H1 (cell line): ENCODE measurements at regions not wholly inside any gene's neighbourhood (a gene's known extent, or its start where the extent isn't known, plus 50 kb on each side); places are given as distances from the start of the nearest gene placed in this dataset.

Source experiments
- CTCF ChIA-PET: fragments of 300-600 bp; sonication (Branson Sonifier 250); formaldehyde crosslinking; loops from one replicate; lab custom pipeline; 2021; ENCODE audit not compliant: partially characterized antibody; lab: Charles Lee
- POLR2A ChIA-PET: fragments of 300-600 bp; sonication (Branson Sonifier 250); formaldehyde crosslinking; loops from one replicate; lab custom pipeline; 2021; ENCODE audit warnings: inconsistent platforms; ENCODE audit not compliant: partially characterized antibody; lab: Charles Lee
- DNase-seq, 2 experiments: peaks; one replicate each; pipeline versions ENCODE4 v3.0.0 to v3.0.0-alpha.2; 2010 to 2022; ENCODE audit warnings: low spot score in 2 of 2, low read depth in 1 of 2, mixed read lengths in 1 of 2
- FAIRE-seq: peaks from 2 replicates; lab custom pipeline; 2011; peaks lifted over from hg19 to GRCh38; lab: Jason Lieb, UNC
- H2AFZ ChIP-seq: 2 replicates; pipeline ENCODE4 v1.8.1; 2012; ENCODE audit warnings: low read length, inconsistent platforms
- H2AK5ac ChIP-seq: 2 replicates; pipeline ENCODE4 v1.6.1; 2013; ENCODE audit warnings: low read depth, low read length
- H2BK120ac ChIP-seq: replicated peaks from 2 replicates; pipeline ENCODE3; 2013; ENCODE audit warnings: low read depth, low read length, inconsistent platforms
- H2BK12ac ChIP-seq: 2 replicates; pipeline ENCODE4 v1.6.1; 2013; ENCODE audit warnings: low read depth, low read length
- H2BK15ac ChIP-seq: 2 replicates; pipeline ENCODE4 v1.6.1; 2013; ENCODE audit warnings: low read length
- H2BK20ac ChIP-seq: 2 replicates; pipeline ENCODE4 v1.6.1; 2013; ENCODE audit warnings: low read length
- H2BK5ac ChIP-seq: 2 replicates; pipeline ENCODE4 v1.6.1; 2013; ENCODE audit warnings: low read depth, low read length
- H3K14ac ChIP-seq: 2 replicates; pipeline ENCODE4 v1.6.1; 2013; ENCODE audit warnings: inconsistent platforms; ENCODE audit not compliant: insufficient read length
- H3K18ac ChIP-seq: 2 replicates; pipeline ENCODE4 v1.6.1; 2013; ENCODE audit warnings: low read length; ENCODE audit errors: extremely low read depth
- H3K23ac ChIP-seq: 2 replicates; pipeline ENCODE4 v1.6.1; 2013; ENCODE audit warnings: inconsistent platforms; ENCODE audit not compliant: insufficient read length
- H3K23me2 ChIP-seq: 2 replicates; pipeline ENCODE4 v1.6.1; 2013; ENCODE audit warnings: low read depth, low read length
- H3K27ac ChIP-seq: 2 replicates; pipeline ENCODE4 v1.6.1; 2011; ENCODE audit warnings: low read depth, low read length, inconsistent platforms
- H3K27me3 ChIP-seq, 4 experiments: replicated peaks in 1 of 4; 1 replicate in 1 of 4; 2 replicates in 3 of 4; pipeline versions ENCODE4 v1.6.1 to v1.8.1; 2011 to 2013; ENCODE audit warnings: low read length in 3 of 4, mild to moderate bottlenecking in 3 of 4, inconsistent platforms in 2 of 4, mixed read lengths in 2 of 4, moderate library complexity in 1 of 4; ENCODE audit not compliant: control insufficient read depth in 3 of 4, insufficient read depth in 3 of 4; ENCODE audit errors: extremely low read depth in 1 of 4
- H3K36me3 ChIP-seq, 4 experiments: 2 replicates each; pipeline versions ENCODE4 v1.6.1 to v1.8.1; 2011 to 2013; ENCODE audit warnings: mild to moderate bottlenecking in 4 of 4, low read length in 3 of 4, moderate library complexity in 2 of 4, control low read depth in 1 of 4, inconsistent platforms in 1 of 4; ENCODE audit not compliant: insufficient read depth in 4 of 4, control insufficient read depth in 2 of 4
- H3K4ac ChIP-seq: replicated peaks from 2 replicates; pipeline ENCODE3; 2013; ENCODE audit warnings: low read length, low read depth, mixed read lengths, inconsistent platforms; ENCODE audit not compliant: insufficient read length
- H3K4me1 ChIP-seq, 4 experiments: replicated peaks in 1 of 4; 1 replicate in 1 of 4; 2 replicates in 3 of 4; pipeline versions ENCODE4 v1.6.1 to v1.8.1; 2011 to 2013; ENCODE audit warnings: low read length in 3 of 4, inconsistent platforms in 2 of 4, mixed read lengths in 1 of 4; ENCODE audit not compliant: insufficient read depth in 4 of 4, control insufficient read depth in 3 of 4
- H3K4me2 ChIP-seq, 2 experiments: 2 replicates each; pipeline versions ENCODE4 v1.6.1 to v1.8.1; 2011 to 2013; ENCODE audit warnings: low read depth in 2 of 2, low read length in 2 of 2, control low read depth in 1 of 2, inconsistent platforms in 1 of 2, mild to moderate bottlenecking in 1 of 2; ENCODE audit not compliant: insufficient read depth in 1 of 2
- H3K4me3 ChIP-seq, 4 experiments: fragments of 200-600, 300-600 bp in 1 of 4; sonication (generic), shearing (Covaris generic), sonication (Bioruptor Twin) in 1 of 4; 2 replicates each; pipeline versions ENCODE4 v1.5.1 to v1.8.1; 2011 to 2016; ENCODE audit warnings: low read length in 4 of 4, low read depth in 3 of 4, control low read depth in 2 of 4, inconsistent platforms in 2 of 4, mild to moderate bottlenecking in 2 of 4, mixed read lengths in 1 of 4, moderate library complexity in 1 of 4; ENCODE audit not compliant: insufficient read depth in 2 of 4; ENCODE audit errors: extremely low read depth in 1 of 4
- H3K56ac ChIP-seq: replicated peaks from 2 replicates; pipeline ENCODE3; 2013; ENCODE audit warnings: low read depth, mild to moderate bottlenecking, mixed read lengths, low read length, inconsistent platforms; ENCODE audit not compliant: insufficient read length
- H3K79me1 ChIP-seq: 2 replicates; pipeline ENCODE4 v1.6.1; 2013; ENCODE audit warnings: low read depth, low read length, control low read depth
- H3K79me2 ChIP-seq, 2 experiments: 2 replicates each; pipeline versions ENCODE4 v1.6.1 to v1.8.1; 2012 to 2013; ENCODE audit warnings: low read length in 2 of 2, mild to moderate bottlenecking in 2 of 2, inconsistent platforms in 1 of 2; ENCODE audit not compliant: insufficient read depth in 2 of 2, control insufficient read depth in 1 of 2
- H3K9ac ChIP-seq, 4 experiments: replicated peaks in 1 of 4; 1 replicate in 1 of 4; 2 replicates in 3 of 4; pipeline versions ENCODE4 v1.6.1 to v1.8.1; 2011 to 2013; ENCODE audit warnings: low read depth in 3 of 4, low read length in 3 of 4, control low read depth in 2 of 4, mild to moderate bottlenecking in 2 of 4, moderate library complexity in 2 of 4, inconsistent platforms in 1 of 4; ENCODE audit errors: extremely low read depth in 1 of 4
- H3K9me3 ChIP-seq, 2 experiments: 2 replicates each; pipeline versions ENCODE4 v1.6.1 to v1.8.1; 2012 to 2013; ENCODE audit warnings: mild to moderate bottlenecking in 2 of 2, moderate library complexity in 2 of 2, control low read depth in 1 of 2, inconsistent platforms in 1 of 2, low read depth in 1 of 2, low read length in 1 of 2, mixed read lengths in 1 of 2; ENCODE audit not compliant: insufficient read depth in 2 of 2
- H4K20me1 ChIP-seq, 2 experiments: replicated peaks in 1 of 2; 2 replicates each; pipeline versions ENCODE3 to v1.8.1; 2011 to 2013; ENCODE audit warnings: inconsistent platforms in 2 of 2, low read length in 2 of 2, mild to moderate bottlenecking in 1 of 2; ENCODE audit not compliant: insufficient read depth in 2 of 2, control insufficient read depth in 1 of 2
- H4K5ac ChIP-seq: 2 replicates; pipeline ENCODE4 v1.6.1; 2013; ENCODE audit warnings: low read length, low read depth, mixed read lengths, inconsistent platforms; ENCODE audit not compliant: insufficient read length
- H4K8ac ChIP-seq: 2 replicates; pipeline ENCODE4 v1.8.0; 2013; ENCODE audit warnings: mild to moderate bottlenecking, moderate library complexity, low read length, inconsistent platforms; ENCODE audit not compliant: insufficient read depth; ENCODE audit errors: extremely low read depth
- H4K91ac ChIP-seq: replicated peaks from 2 replicates; pipeline ENCODE3; 2013; ENCODE audit warnings: low read length, mixed read lengths, inconsistent platforms; ENCODE audit not compliant: insufficient read length
- BRCA1 ChIP-seq: IDR thresholded peaks from 2 replicates; pipeline ENCODE4 v1.6.1; 2012; ENCODE audit warnings: low read depth, low read length, improper control_type of control experiment
- CEBPB ChIP-seq: IDR thresholded peaks from 2 replicates; pipeline ENCODE4 v1.6.1; 2012; ENCODE audit warnings: low read depth, low read length
- CHD2 ChIP-seq: IDR thresholded peaks from 2 replicates; pipeline ENCODE4 v1.6.1; 2012; ENCODE audit warnings: low read length, improper control_type of control experiment
- EGR1 ChIP-seq: IDR thresholded peaks from 2 replicates; pipeline ENCODE4 v1.6.1; 2011; ENCODE audit warnings: low read depth, low read length, borderline replicate concordance
- KDM1A ChIP-seq: fragments of 200-600, 300-600 bp; sonication (generic); IDR thresholded peaks from 2 replicates; pipeline ENCODE4 v1.7.1; 2016; ENCODE audit warnings: mild to moderate bottlenecking, low read length, borderline replicate concordance
- NANOG ChIP-seq: IDR thresholded peaks from 2 replicates; pipeline ENCODE4 v1.6.1; 2011; ENCODE audit warnings: low read length, low read depth, mild to moderate bottlenecking, inconsistent platforms; ENCODE audit not compliant: insufficient read depth, poor library complexity, severe bottlenecking
- POLR2A ChIP-seq, 2 experiments: IDR thresholded peaks; 1 replicate in 1 of 2; 2 replicates in 1 of 2; pipeline ENCODE4 v1.6.1; 2011; ENCODE audit warnings: low read depth in 2 of 2, low read length in 2 of 2, mild to moderate bottlenecking in 2 of 2; ENCODE audit errors: control extremely low read depth in 1 of 2
- POU5F1 ChIP-seq: IDR thresholded peaks from 2 replicates; pipeline ENCODE4 v1.6.1; 2011; ENCODE audit warnings: low read depth, mild to moderate bottlenecking, low read length, moderate library complexity
- RNF2 ChIP-seq: fragments of 200-900, 300-1000 bp; sonication (generic); IDR thresholded peaks from 2 replicates; pipeline ENCODE4 v1.7.1; 2016; ENCODE audit warnings: borderline replicate concordance, low read depth, mild to moderate bottlenecking, antibody characterized with exemption, low read length; ENCODE audit not compliant: poor library complexity, severe bottlenecking; ENCODE audit errors: missing control alignments
- SAP30 ChIP-seq: fragments of 300-600 bp; sonication (generic); IDR thresholded peaks from 2 replicates; pipeline ENCODE4 v1.7.1; 2012; ENCODE audit warnings: low read length, moderate library complexity, mild to moderate bottlenecking, inconsistent platforms; ENCODE audit not compliant: insufficient read depth, insufficient replicate concordance
- SIX5 ChIP-seq: IDR thresholded peaks from 2 replicates; pipeline ENCODE4 v1.6.1; 2011; ENCODE audit warnings: mild to moderate bottlenecking, low read depth, low read length
- SP2 ChIP-seq: IDR thresholded peaks from 2 replicates; pipeline ENCODE4 v1.6.1; 2012; ENCODE audit warnings: mild to moderate bottlenecking, low read length, inconsistent platforms
- SRF ChIP-seq: IDR thresholded peaks from 2 replicates; pipeline ENCODE4 v1.6.1; 2011; ENCODE audit warnings: mild to moderate bottlenecking, low read depth, low read length, moderate library complexity
- SUZ12 ChIP-seq: fragments of 200-600 bp; sonication (generic); IDR thresholded peaks from 2 replicates; pipeline ENCODE4 v1.6.1; 2012; ENCODE audit warnings: mild to moderate bottlenecking, inconsistent platforms, low read length, moderate library complexity, mixed read lengths
- TAF7 ChIP-seq: optimal IDR thresholded peaks from 2 replicates; pipeline ENCODE3; 2011; ENCODE audit warnings: low read depth, mild to moderate bottlenecking, inconsistent platforms, low read length, moderate library complexity, borderline replicate concordance
- YY1 ChIP-seq: IDR thresholded peaks from 2 replicates; pipeline ENCODE4 v1.6.1; 2011; ENCODE audit warnings: low read depth, mild to moderate bottlenecking, low read length
- WGBS, 2 experiments: shearing (Covaris generic) in 1 of 2; methylation state at CpG; one replicate each; pipeline versions ENCODE4 v1.1.6 to v1.1.7; 2013 to 2015; ENCODE audit warnings: low lambda C conversion rate in 2 of 2, mixed read lengths in 2 of 2, inconsistent platforms in 1 of 2, low coverage in 1 of 2, missing lambda C conversion rate in 1 of 2; ENCODE audit not compliant: insufficient replicate concordance in 2 of 2, insufficient coverage in 1 of 2, insufficient read length in 1 of 2; ENCODE audit errors: extremely low coverage in 1 of 2, missing lambda C conversion rate in 1 of 2; 5-methylcytosine and 5-hydroxymethylcytosine counted together

- Histone ChIP-seq H4K5ac (no peak overlapping the region), H3K4me1 (no peaks in the 10 kb centered on the region), H2AK5ac (no peak overlapping the region), H2BK15ac (no peak overlapping the region), H2BK5ac (no peak overlapping the region), H3K9ac (no peak overlapping the region), H3K79me2 (no peaks in the 10 kb centered on the region), H3K9me3 (no peaks in the 10 kb centered on the region), H4K8ac (no peak overlapping the region), H2AFZ (no peak overlapping the region), H3K18ac (no peak overlapping the region), H4K91ac (no peak overlapping the region), H3K23ac (no peak overlapping the region), H3K4ac (no peak overlapping the region), H2BK12ac (no peak overlapping the region), H3K36me3 (no peaks in the 10 kb centered on the region), H3K56ac (no peak overlapping the region), H3K4me3 (no peak overlapping the region), H3K27ac (no peak overlapping the region), H3K4me2 (no peak overlapping the region), H3K79me1 (no peaks in the 10 kb centered on the region), H2BK20ac (no peak overlapping the region), H2BK120ac (no peak overlapping the region), H4K20me1 (no peaks in the 10 kb centered on the region), H3K23me2 (no peaks in the 10 kb centered on the region), H3K14ac (no peak overlapping the region), H3K27me3 (no peaks in the 10 kb centered on the region)
- 88% methylated on average over 3 of the region's 3 CpGs; no CpG with 5 or more reads in 1 of the 2 experiments for WGBS, 2 experiments
- POLR2A ChIA-PET = no interaction called here
- no peak for DNase-seq
- FAIRE-seq = no peak
- CTCF ChIA-PET = no interaction called here
- TF ChIP-seq BRCA1 = no peak
- no peak for TF ChIP-seq KDM1A
- no peak for TF ChIP-seq EGR1
- no peak for TF ChIP-seq CEBPB
- TF ChIP-seq POU5F1 = no peak
- no peak for TF ChIP-seq SRF
- no peak for TF ChIP-seq SP2
- TF ChIP-seq SUZ12 = no peak
- TF ChIP-seq POLR2A (IDR thresholded peaks at IDR 0.05; ENCODE audit: control extremely low read depth in 1 of 2, low read depth in 2 of 2, low read length in 2 of 2) = no peak
- TF ChIP-seq RNF2 = no peak
- TF ChIP-seq SIX5 = no peak
- TF ChIP-seq CHD2 = no peak
- no peak for TF ChIP-seq YY1
- no peak for TF ChIP-seq TAF7
- no peak for TF ChIP-seq SAP30
- no peak for TF ChIP-seq NANOG
Measured at GRCh38 chr9:115267790-115268189, 149.8 kb upstream of the TNC start.
